Thoracic aorta (tissue), 2 donors: ENCODE measurements at regions not wholly inside any gene's neighbourhood (a gene's known extent, or its start where the extent isn't known, plus 50 kb on each side); places are given as distances from the start of the nearest gene placed in this dataset.

Experiments
- ATAC-seq: fragments of 150-250 bp; one replicate; pipeline ENCODE4 v1.8.0; 2017; ENCODE audit warnings: low read depth; ENCODE audit not compliant: insufficient number of reproducible peaks, low FRiP score
- DNase-seq: peaks from one replicate; pipeline ENCODE4 v3.0.0-alpha.2; 2020; ENCODE audit warnings: low spot score
- H3K27ac ChIP-seq, 2 donors: fragments of 200-600 bp; sonication (generic); 1 replicate in 1 of 2; 2 replicates in 1 of 2; pipeline ENCODE4 v1.5.1; 2016; ENCODE audit warnings: mild to moderate bottlenecking in 2 of 2, moderate library complexity in 2 of 2
- H3K27me3 ChIP-seq: fragments of 200-600 bp; sonication (generic); replicated peaks from 2 replicates; pipeline ENCODE4 v1.6.0; 2016; ENCODE audit warnings: mild to moderate bottlenecking; ENCODE audit not compliant: insufficient read depth
- H3K36me3 ChIP-seq: fragments of 200-600 bp; sonication (generic); one replicate; pipeline ENCODE4 v1.5.1; 2016
- H3K4me1 ChIP-seq, 2 donors: fragments of 200-600 bp; sonication (generic); 1 replicate in 1 of 2; 2 replicates in 1 of 2; pipeline versions ENCODE4 v1.5.1 to v1.6.0; 2016; ENCODE audit warnings: low read depth in 2 of 2, mild to moderate bottlenecking in 1 of 2; ENCODE audit not compliant: control insufficient read depth in 1 of 2
- H3K4me3 ChIP-seq: fragments of 200-600 bp; sonication (generic); 2 replicates; pipeline ENCODE4 v1.5.1; 2016; ENCODE audit warnings: mild to moderate bottlenecking
- H3K9me3 ChIP-seq: fragments of 200-600 bp; sonication (generic); 2 replicates; pipeline ENCODE4 v1.5.1; 2016
- TF ChIP-seq, protein P1 (sequence below): fragments of 200-600 bp; sonication (generic); IDR thresholded peaks from one replicate; pipeline ENCODE4 v1.5.1; 2019; ENCODE audit warnings: antibody characterized with exemption

DNA sequence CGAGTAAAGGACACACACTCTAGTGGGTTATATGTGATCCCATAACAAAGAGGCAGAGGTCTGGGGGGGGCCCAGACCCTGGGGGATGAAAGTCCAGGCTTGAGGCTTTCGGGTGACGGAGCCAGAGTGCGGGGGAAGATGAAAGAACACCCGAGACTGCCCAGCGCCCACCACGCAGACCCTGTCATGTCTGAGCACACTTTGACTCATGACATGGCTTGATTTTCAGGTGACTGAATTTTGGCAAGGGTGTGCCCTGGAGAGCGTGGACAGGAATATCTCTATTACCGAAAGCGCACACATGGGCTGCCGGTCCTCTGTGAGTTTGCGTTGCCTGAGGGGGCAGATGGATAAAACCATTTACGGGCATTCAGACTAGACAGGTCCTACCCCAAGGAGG lies 192.0 kb upstream of the SOX1 start:
- no peak overlapping the region for H3K27ac ChIP-seq
- no peaks in the 10 kb centered on the region for H3K9me3 ChIP-seq
- no peaks in the 10 kb centered on the region for H3K27me3 ChIP-seq
- TF ChIP-seq, protein P1, sequence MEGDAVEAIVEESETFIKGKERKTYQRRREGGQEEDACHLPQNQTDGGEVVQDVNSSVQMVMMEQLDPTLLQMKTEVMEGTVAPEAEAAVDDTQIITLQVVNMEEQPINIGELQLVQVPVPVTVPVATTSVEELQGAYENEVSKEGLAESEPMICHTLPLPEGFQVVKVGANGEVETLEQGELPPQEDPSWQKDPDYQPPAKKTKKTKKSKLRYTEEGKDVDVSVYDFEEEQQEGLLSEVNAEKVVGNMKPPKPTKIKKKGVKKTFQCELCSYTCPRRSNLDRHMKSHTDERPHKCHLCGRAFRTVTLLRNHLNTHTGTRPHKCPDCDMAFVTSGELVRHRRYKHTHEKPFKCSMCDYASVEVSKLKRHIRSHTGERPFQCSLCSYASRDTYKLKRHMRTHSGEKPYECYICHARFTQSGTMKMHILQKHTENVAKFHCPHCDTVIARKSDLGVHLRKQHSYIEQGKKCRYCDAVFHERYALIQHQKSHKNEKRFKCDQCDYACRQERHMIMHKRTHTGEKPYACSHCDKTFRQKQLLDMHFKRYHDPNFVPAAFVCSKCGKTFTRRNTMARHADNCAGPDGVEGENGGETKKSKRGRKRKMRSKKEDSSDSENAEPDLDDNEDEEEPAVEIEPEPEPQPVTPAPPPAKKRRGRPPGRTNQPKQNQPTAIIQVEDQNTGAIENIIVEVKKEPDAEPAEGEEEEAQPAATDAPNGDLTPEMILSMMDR: no peak
- H3K4me3 ChIP-seq: no peak overlapping the region
- ATAC-seq (no peak), DNase-seq (no peak)
- no peaks in the 10 kb centered on the region for H3K36me3 ChIP-seq
- H3K4me1 ChIP-seq: no peaks in the 10 kb centered on the region

DNA sequence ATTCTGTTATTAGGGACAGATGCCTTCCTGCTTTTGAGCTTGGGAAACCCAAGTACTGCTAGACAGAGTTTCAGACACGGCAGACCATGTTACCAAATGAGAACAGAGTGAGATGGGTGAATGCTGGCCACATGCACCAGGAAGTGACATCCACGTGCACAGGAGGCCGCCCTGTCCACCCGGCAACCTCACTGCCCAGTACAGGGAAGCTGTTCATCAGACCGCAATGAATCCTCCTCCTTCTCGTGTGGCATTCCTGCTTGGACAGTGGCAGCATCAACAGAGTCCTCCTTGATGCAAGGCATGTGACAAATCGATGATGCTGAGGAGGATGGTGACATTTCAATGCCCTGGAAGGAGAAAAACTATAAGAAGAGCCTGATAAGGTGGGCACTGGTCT lies 191.0 kb upstream of the SOX1 start:
- Histone ChIP-seq H3K4me3 (no peak overlapping the region), H3K27me3 (no peaks in the 10 kb centered on the region), H3K9me3 (no peaks in the 10 kb centered on the region), H3K27ac (no peak overlapping the region), H3K36me3 (no peaks in the 10 kb centered on the region), H3K4me1 (no peaks in the 10 kb centered on the region)
- DNase-seq (no peak), ATAC-seq (no peak)
- TF ChIP-seq, protein P1: no peak

DNA sequence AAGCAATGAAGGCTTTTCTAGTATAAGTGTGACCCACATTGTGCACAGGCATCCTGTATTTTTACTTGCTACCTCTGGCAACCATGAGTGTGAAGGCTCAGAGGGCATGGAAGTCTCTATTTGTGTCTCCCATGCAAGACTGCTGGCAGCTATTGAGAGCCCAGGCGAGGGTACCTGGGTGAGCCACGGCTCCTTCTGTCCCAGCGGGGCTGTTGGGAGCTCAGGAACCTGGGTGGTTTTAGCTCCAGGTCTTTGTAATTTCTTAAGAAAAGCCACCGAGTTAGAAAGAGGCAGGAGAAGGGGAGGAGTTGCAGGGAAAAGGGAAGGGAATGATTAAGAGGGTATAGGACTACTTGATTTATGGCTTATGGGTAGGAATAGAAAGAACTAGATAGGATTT lies 190.4 kb upstream of the SOX1 start:
- no peaks in the 10 kb centered on the region for H3K27me3 ChIP-seq
- TF ChIP-seq, protein P1: no peak
- no peak for DNase-seq

DNA sequence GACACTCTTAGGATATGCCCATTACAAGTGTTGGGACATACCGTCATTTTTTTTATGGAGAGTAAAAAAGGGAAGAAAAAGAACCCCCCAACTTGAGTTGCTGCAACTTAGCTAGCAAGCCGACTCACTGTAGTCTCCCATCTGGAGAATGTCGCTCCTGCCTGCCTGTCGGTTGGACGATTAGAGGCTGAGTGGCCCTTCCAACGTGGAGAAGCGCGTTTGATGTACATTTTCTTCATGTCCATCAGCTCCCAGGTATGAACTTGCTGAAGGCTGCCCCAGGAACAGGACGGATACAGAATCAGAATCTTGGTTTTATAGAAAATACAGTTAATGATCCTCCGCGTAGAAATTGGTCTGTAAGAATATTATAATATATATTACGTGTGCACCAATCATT lies 189.0 kb upstream of the SOX1 start:
- DNase-seq (no peak), ATAC-seq (no peak)
- Histone ChIP-seq H3K9me3 (no peaks in the 10 kb centered on the region), H3K4me1 (no peaks in the 10 kb centered on the region), H3K36me3 (no peaks in the 10 kb centered on the region), H3K4me3 (no peak overlapping the region), H3K27ac (no peak overlapping the region), H3K27me3 (no peaks in the 10 kb centered on the region)
- TF ChIP-seq, protein P1: no peak

More for the DNA sequence above, 190.4 kb upstream of the SOX1 start:
- Histone ChIP-seq H3K27ac (no peak overlapping the region), H3K9me3 (no peaks in the 10 kb centered on the region), H3K4me1 (no peaks in the 10 kb centered on the region), H3K36me3 (no peaks in the 10 kb centered on the region), H3K4me3 (no peak overlapping the region)
- ATAC-seq: no peak

DNA sequence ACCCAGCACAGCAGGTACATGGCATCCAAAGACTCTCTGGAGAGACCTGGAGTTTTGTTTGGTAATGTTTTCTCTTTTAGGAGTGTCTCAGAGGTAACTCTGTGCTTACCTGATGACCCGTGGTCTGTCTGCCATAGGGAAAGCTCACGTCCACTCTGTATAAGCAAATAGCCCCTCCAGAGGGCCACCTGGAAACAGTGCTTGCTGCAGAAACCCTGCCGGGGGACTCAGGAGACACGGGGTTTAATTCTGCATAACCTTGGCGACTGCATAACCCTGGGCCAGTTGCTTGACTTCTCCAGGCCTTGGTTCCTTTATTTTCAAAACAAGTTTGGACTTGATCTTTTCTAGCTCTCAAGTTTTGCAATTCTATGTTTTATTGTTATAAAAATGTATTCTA lies 187.2 kb upstream of the SOX1 start:
- TF ChIP-seq, protein P1: no peak
- Histone ChIP-seq H3K4me3 (no peak overlapping the region), H3K27ac (no peak overlapping the region), H3K36me3 (no peaks in the 10 kb centered on the region), H3K9me3 (no peaks in the 10 kb centered on the region), H3K27me3 (no peaks in the 10 kb centered on the region), H3K4me1 (no peaks in the 10 kb centered on the region)
- ATAC-seq (no peak), DNase-seq (no peak)
